ENCODE measurements at regions not wholly inside any gene's neighbourhood (a gene's known extent, or its start where the extent isn't known, plus 50 kb on each side); places are given as distances from the start of the nearest gene placed in this dataset.

DNA sequence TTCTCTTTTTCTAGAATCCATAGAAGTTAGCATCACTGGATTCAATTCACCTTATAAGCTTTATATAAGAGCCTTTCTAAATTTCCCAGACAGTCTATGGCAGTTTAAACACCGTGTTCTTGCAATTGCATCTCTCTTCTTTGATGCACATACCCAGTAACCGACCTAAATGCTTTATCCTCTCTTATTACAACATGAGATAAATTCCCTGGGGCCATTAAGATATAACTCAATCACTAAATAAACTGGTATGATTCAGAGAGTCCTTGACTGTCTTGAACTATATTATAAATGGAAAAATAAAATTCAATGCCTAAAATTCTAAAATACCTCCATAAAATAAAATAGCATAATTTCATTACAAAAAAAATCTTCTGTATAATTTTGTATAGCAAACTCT lies 98.1 kb downstream of the DIRAS2 start:
- H3K4me1 ChIP-seq (ENCODE audit: control insufficient read depth, insufficient read depth, low read length), result no peaks in the 10 kb centered on the region
- no peaks in the 10 kb centered on the region for H3K9me3 ChIP-seq (ENCODE audit: control insufficient read depth, insufficient read depth, low read depth, low read length)
- no peaks in the 10 kb centered on the region for H3K36me3 ChIP-seq (ENCODE audit: control insufficient read depth in 2 of 2, insufficient read depth in 1 of 2, low read length in 2 of 2)
- no peak overlapping the region for H3K27ac ChIP-seq (ENCODE audit: extremely low read depth, low read depth, low read length)
- TF ChIP-seq MZF1 (tag by site-specific recombination; IDR thresholded peaks at IDR 0.05; ENCODE audit: borderline replicate concordance) (no peak), ZNF132 (tag by site-specific recombination; IDR thresholded peaks at IDR 0.05; ENCODE audit: borderline replicate concordance) (no peak), TSHZ1 (tag by site-specific recombination; IDR thresholded peaks at IDR 0.05; ENCODE audit: borderline replicate concordance) (no peak), KLF8 (tag by site-specific recombination; IDR thresholded peaks at IDR 0.05) (no peak), PRDM4 (tag by site-specific recombination; IDR thresholded peaks at IDR 0.05) (no peak), ZNF501 (tag by site-specific recombination; IDR thresholded peaks at IDR 0.05) (no peak), ZNF426 (tag by site-specific recombination; IDR thresholded peaks at IDR 0.05) (no peak)
- no peak overlapping the region for H3K4me3 ChIP-seq (ENCODE audit: low read depth, low read length)
- CTCF ChIA-PET, result interaction anchor here (1.0 to 1.2 kb wide), 2 partner anchors 9 to 239 kb away, joined by 3 to 4 read pairs; no protein-coding TSS in a partner anchor
- POLR2A ChIA-PET, result no interaction called here

- H3K4me1 ChIP-seq (ENCODE audit: control insufficient read depth, insufficient read depth, low read length), result no peaks in the 10 kb centered on the region
- H3K36me3 ChIP-seq (ENCODE audit: control insufficient read depth in 2 of 2, insufficient read depth in 1 of 2, low read length in 2 of 2), result no peaks in the 10 kb centered on the region
- TF ChIP-seq PRDM1 (tag by site-specific recombination; IDR thresholded peaks at IDR 0.05) (peak; percentile 35; the same call in 1 of the 2 replicates), SP7 (tag by site-specific recombination; IDR thresholded peaks at IDR 0.05) (peak; percentile 48; the same call in 1 of the 2 replicates), ZNF366 (tag by site-specific recombination; conservative IDR thresholded peaks at IDR 0.05) (0 out of 2 replicates have a peak, but pooled peaks have one; percentile 11), ZNF335 (tag by site-specific recombination; conservative IDR thresholded peaks at IDR 0.05) (0 out of 2 replicates have a peak, but pooled peaks have one; percentile 21), KLF9 (tag by site-specific recombination; IDR thresholded peaks at IDR 0.05; ENCODE audit: low read depth) (no peak), ZNF549 (tag by site-specific recombination; IDR thresholded peaks at IDR 0.05) (no peak)
- POLR2A ChIA-PET, result no interaction called here
- no peak overlapping the region for H3K4me3 ChIP-seq (ENCODE audit: low read depth, low read length)
- H3K9me3 ChIP-seq (ENCODE audit: control insufficient read depth, insufficient read depth, low read depth, low read length), result no peaks in the 10 kb centered on the region
- H3K27ac ChIP-seq (ENCODE audit: extremely low read depth, low read depth, low read length), result no peak overlapping the region
- CTCF ChIA-PET, result interaction anchor here (0.7 to 0.8 kb wide), 3 partner anchors 18 to 1009 kb away, joined by 3 to 9 read pairs (median 3); no protein-coding TSS in a partner anchor
Measured at GRCh38 chr9:90546200-90546599, 96.4 kb downstream of the DIRAS2 start.

- H3K36me3 ChIP-seq (ENCODE audit: control insufficient read depth in 2 of 2, insufficient read depth in 1 of 2, low read length in 2 of 2), result no peaks in the 10 kb centered on the region
- H3K9me3 ChIP-seq (ENCODE audit: control insufficient read depth, insufficient read depth, low read depth, low read length), result no peaks in the 10 kb centered on the region
- no peak overlapping the region for H3K4me3 ChIP-seq (ENCODE audit: low read depth, low read length)
- H3K4me1 ChIP-seq (ENCODE audit: control insufficient read depth, insufficient read depth, low read length), result no peaks in the 10 kb centered on the region
- POLR2A ChIA-PET, result no interaction called here
- H3K27ac ChIP-seq (ENCODE audit: extremely low read depth, low read depth, low read length), result no peak overlapping the region
- CTCF ChIA-PET, result interaction anchor here (0.5 to 1.6 kb wide), 9 partner anchors 27 to 244 kb away, joined by 3 to 5 read pairs (median 3); no protein-coding TSS in a partner anchor
- TF ChIP-seq, protein P1, sequence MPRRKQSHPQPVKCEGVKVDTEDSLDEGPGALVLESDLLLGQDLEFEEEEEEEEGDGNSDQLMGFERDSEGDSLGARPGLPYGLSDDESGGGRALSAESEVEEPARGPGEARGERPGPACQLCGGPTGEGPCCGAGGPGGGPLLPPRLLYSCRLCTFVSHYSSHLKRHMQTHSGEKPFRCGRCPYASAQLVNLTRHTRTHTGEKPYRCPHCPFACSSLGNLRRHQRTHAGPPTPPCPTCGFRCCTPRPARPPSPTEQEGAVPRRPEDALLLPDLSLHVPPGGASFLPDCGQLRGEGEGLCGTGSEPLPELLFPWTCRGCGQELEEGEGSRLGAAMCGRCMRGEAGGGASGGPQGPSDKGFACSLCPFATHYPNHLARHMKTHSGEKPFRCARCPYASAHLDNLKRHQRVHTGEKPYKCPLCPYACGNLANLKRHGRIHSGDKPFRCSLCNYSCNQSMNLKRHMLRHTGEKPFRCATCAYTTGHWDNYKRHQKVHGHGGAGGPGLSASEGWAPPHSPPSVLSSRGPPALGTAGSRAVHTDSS (tag by site-specific recombination; IDR thresholded peaks at IDR 0.05), result no peak
- TF ChIP-seq SCRT1 (tag by site-specific recombination; IDR thresholded peaks at IDR 0.05; ENCODE audit: borderline replicate concordance) (no peak), ZNF514 (tag by site-specific recombination; IDR thresholded peaks at IDR 0.05) (no peak), ZNF248 (tag by site-specific recombination; IDR thresholded peaks at IDR 0.05) (no peak), ZBTB49 (tag by site-specific recombination; IDR thresholded peaks at IDR 0.05; ENCODE audit: low read depth) (no peak), ZNF571 (tag by site-specific recombination; IDR thresholded peaks at IDR 0.05) (no peak)
- TF ChIP-seq, protein P2, sequence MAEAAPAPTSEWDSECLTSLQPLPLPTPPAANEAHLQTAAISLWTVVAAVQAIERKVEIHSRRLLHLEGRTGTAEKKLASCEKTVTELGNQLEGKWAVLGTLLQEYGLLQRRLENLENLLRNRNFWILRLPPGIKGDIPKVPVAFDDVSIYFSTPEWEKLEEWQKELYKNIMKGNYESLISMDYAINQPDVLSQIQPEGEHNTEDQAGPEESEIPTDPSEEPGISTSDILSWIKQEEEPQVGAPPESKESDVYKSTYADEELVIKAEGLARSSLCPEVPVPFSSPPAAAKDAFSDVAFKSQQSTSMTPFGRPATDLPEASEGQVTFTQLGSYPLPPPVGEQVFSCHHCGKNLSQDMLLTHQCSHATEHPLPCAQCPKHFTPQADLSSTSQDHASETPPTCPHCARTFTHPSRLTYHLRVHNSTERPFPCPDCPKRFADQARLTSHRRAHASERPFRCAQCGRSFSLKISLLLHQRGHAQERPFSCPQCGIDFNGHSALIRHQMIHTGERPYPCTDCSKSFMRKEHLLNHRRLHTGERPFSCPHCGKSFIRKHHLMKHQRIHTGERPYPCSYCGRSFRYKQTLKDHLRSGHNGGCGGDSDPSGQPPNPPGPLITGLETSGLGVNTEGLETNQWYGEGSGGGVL (tag by site-specific recombination; IDR thresholded peaks at IDR 0.05), result no peak
Measured at GRCh38 chr9:90547896-90548295, 94.7 kb downstream of the DIRAS2 start.
